HG03565 (cell line): ENCODE measurements at regions not wholly inside any gene's neighbourhood (a gene's known extent, or its start where the extent isn't known, plus 50 kb on each side); places are given as distances from the start of the nearest gene placed in this dataset.

Source experiments
- ATAC-seq: cut with Tn5 transposase; IDR thresholded peaks from one replicate; pipeline ENCODE4 v1.9.1; 2021; ENCODE audit warnings: mild to moderate bottlenecking, moderate library complexity; ENCODE audit not compliant: unreplicated experiment

- ATAC-seq = no peak
These were observed 231.4 kb upstream of the TNRC6C start for GRCh38 chr17:77727037-77727615.

DNA sequence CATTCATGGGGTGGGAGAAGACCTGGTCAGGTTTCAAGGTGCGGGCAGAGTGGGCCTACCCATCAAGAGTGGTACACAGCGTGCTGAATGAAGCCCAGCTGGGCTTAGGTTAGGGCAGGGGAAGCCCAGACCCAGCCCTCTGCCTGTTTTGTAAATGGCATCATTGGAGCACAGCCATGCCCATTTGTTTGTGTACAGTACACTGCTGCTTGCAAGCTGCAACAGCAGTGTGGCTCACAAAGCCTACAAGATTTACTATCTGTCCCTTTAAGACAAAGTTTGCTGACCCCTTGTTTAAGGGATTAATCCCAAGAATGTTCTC is 230.1 kb upstream of the TNRC6C start:
- no peak for ATAC-seq

DNA sequence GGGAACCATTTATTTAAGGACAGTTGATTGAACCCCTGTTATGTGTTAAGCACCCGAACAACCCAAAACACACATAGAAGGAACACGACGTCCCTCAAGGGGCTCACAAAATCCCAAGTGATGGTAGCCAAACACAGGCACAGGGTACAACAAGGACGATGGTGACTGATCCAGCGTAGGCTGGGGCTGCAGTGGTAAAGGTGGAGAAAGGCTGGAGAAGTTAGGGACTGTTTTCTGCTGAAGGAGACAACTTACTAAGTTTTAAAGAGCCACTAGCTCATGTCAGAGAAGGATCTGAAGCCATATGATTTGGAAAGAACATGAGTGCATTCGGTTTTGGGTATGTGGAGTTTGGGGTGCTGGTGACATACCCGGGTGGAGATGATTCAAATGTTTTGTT is 229.6 kb upstream of the TNRC6C start:
- ATAC-seq = no peak

- no peak for ATAC-seq
These were observed 228.9 kb upstream of the TNRC6C start for GRCh38 chr17:77729587-77729986.

GRCh38 chr17:77730376-77730775 is 228.1 kb upstream of the TNRC6C start:
- no peak for ATAC-seq

DNA sequence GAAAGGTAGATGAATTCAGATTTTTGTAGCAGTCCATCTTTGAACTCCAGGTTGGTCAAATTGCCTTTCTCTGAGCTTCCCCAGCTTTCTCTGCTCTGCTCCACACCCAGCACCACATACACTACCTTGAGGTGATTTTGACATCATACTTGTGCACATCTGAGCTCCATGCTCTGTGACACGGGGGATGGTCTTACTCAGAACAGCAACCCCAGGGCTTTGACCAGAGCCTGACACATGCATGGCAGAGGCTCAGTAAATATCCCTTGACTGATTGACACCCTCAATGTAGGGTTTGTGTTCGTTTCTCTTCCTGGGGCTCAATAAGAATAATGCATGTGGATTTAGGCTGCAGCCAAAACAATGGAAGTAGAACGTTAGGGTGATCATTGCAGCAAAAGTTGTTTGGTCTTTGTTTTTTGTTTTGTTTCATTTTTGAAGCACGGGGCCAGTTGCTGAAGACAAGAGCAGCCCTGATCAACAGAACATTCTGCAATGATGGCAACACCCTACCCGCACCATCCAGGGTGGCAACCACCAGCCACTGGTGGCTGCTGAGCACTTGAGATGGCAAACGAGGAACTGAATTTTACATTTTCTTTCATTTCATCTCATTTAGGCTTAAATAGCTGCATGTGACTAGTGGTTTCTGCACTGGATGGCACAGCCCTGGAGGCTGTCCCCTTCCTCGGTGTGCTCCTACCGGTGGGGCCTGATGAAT is 224.8 kb upstream of the TNRC6C start:
- ATAC-seq = no peak

- no peak for ATAC-seq
These were observed 224.0 kb upstream of the TNRC6C start for GRCh38 chr17:77734371-77735080.

- ATAC-seq = no peak
These were observed 223.4 kb upstream of the TNRC6C start for GRCh38 chr17:77735081-77735565.

GRCh38 chr17:77735566-77736198 is 222.8 kb upstream of the TNRC6C start:
- ATAC-seq = no peak

DNA sequence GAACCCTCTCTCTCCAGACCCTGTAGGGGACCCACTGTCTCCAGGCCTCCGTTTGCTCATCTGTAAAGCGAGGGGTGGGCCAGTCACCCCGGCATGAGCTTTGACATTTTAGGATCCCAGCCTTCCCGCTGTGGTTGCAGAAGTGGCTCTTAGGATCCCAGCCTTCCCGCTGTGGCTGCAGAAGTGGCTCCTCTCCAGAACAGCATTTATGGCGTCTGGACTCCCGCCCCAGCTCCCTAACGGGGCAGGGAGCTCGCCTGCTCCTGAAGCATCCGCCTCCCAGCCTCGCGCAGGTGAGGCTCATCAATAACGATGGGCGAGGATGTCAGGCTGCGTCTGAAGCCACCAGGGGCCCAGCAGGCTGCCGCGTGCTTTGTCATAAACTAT is 222.3 kb upstream of the TNRC6C start:
- ATAC-seq = no peak

DNA sequence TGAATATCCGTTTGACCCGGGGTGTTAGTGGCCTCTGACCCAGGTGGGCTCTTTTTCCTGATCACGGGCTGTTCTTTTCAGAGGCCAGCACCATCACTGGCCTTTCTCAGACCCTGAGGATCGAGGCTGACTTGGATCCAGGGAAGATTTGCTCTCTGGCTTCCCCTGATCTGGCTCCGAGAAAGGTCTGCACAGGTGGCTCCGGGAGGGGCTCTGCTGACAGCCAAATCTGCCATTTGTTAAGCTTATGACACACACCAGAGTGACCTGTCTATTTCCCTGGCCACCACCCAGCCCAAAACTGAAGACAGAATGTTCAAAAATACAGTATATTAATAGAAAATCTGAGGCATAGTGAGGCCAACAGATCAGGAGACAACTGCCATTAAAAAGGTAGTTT is 221.8 kb upstream of the TNRC6C start:
- no peak for ATAC-seq

DNA sequence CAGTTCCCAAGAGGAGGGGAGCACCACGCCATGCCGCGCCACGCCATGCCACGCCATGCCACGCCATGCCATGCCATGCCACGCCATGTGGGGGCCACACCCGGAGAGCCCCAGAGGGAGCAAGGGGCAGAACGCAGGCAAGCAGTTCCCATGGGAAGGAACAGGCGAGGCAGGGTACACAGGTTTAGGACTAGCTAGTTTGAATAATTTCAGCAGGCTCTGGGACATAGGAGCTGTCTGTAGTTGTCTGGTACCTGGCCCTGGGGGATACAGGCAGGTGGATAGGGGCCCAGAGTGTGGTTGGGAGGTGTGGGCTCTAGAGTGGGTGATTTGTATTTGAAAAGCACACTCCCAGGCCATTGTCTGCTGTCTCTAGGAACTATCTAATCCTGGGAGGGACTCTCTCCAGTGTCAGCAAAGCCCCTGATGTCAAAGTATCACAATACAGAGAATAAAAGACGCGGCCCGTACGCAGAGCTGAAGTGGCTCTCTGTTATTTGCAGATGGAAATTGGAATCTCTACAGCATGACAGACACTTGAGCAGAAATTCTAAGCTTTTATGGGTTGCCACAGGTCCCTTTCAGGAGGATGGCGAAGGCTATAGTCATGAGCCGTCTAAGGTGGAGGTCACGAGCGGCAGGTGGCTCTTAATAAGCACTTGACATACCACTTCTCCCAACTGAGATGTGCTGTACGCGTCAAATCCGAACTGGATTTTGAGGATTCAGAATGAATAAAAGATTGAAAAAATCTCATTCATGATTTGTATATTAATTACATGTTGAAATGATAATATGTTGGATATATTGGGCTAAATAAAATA is 220.8 kb upstream of the TNRC6C start:
- ATAC-seq = no peak

- ATAC-seq = no peak
These were observed 219.6 kb upstream of the TNRC6C start for GRCh38 chr17:77738751-77739531.

DNA sequence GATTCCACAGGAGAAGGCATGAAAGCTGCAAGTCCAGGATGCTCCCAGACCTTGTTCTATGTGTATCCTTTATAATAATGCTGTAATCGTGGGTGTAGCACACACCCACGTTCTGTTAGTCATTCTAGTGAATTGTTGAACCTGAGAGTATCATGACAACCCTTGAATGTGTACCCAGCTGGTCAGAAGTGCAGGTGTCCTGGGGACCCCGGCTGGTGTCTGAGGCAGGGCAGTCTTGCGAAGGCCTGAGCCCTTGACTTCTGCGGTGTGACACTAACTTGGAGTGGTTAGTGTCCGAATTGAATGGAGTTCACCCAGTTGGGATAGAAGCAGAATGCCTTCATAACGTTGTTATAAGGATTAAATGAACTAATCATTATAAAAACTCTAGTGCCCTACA is 218.0 kb upstream of the TNRC6C start:
- no peak for ATAC-seq

DNA sequence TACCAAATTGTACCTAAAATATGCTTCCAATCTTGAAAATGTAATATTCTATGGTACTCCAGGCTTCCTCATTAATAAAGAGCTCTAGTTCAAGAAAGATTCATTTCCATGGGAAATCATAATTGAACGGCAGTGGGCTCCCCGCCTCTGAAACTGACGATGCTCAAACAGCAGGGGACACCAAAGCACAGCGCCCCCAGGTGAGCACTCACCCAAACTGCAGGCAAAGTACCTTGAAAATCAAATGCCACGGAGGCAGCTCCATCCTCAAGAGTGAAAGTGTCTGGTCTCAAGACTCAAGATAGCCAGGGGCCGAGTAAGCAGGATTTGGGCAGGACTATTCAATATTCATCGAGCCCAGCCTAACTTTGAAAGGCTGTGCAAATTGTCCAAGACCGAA is 217.4 kb upstream of the TNRC6C start:
- no peak for ATAC-seq

DNA sequence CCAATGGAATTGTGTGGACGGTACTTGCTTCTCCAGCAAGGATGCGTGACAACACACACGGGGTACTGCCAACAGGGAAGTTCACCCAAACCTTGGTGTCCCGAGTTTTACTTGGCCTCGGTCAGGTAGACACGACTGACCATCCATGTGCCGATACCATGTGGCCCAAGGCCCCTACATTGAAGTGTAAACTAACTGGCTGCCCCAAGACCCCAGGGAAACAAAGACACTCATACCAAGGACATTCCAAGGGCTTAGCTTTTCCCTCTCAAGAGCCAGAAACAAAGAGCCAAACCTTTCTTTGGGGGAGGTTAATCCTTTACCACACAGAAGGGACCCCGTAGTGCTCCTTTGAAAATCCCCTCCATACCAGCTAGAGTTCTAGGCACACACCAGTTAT is 215.9 kb upstream of the TNRC6C start:
- ATAC-seq = no peak

DNA sequence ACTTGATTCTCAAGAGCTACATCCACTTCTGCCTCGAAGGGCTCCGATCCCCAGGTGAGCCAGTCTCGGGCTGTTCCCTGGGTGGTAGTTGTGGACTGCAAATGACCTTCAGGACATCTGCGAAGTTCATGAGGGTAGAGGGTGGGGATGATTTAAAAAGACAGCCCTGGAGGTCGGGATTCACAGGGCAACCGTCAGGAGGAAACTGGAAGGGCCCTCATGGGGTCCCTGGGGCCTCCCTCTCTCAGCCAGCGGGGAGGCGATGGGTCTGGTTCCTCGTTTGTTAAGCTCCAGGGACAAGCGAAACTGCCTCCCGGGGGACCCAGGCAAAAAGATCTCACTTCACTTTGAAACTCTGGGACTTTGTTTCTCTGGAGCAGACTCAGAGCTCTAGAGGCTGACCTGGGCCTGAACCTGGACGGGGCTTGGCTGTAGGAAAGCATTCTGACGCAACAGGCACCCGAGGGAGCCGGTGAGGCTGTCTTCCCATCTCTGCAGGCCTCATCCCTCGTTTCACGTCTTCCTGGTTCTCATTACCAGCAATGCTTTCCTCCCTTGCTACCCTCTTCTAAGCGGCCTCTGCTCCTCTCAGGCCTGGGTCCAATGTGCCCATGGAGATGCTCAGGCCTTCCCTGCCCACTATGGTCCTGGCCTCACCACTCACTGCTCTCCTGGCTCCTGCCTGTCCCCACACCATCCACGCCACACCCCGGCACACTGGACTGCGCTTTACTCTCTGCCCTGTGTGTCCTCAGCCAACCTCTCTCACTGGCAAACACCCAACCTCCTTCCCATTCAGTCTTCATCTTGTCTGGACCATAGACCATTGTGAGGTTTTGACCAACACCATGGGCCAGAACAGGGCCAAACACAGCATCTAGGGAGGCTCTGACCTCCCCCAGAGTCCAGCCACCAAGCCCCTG is 214.2 kb upstream of the TNRC6C start:
- no peak for ATAC-seq

DNA sequence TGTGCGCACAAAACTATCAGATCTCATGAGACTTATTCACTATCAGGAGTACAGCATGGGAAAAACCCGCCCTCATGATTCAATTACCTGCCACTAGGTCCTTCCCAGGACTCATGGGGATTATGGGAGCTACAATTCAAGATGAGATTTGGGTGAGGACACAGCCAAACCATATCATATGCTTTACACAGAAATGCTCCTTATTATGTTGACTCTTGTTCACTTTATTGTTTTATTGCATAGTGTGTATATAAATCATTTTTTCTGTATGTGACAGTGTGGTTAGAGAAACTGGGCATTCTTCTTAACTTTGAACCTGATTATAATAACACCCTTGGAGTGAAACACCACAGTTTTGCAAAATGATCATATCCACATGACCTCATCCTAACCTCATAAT is 212.8 kb upstream of the TNRC6C start:
- no peak for ATAC-seq

DNA sequence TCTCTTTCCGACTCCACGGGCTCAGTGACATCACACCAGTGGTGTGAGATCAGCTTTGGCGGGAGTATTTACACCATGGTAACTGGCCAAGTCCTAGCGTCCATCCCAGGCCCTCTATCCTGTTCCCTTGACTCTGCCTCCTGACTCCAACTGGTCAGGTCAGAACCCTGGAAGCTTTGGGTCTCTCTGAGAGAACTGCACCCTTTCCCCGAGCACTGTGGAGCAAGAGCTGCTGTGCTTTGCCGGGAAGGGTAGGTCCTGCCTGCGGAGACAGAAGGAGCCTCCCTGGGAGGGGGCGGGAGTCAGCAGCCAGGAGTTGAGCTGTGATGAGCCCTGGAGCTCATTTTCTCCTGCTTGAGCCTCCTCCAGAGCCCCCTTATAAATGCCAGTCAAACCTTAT is 212.1 kb upstream of the TNRC6C start:
- no peak for ATAC-seq
